ENCODE measurements at regions not wholly inside any gene's neighbourhood (a gene's known extent, or its start where the extent isn't known, plus 50 kb on each side); places are given as distances from the start of the nearest gene placed in this dataset.

DNA sequence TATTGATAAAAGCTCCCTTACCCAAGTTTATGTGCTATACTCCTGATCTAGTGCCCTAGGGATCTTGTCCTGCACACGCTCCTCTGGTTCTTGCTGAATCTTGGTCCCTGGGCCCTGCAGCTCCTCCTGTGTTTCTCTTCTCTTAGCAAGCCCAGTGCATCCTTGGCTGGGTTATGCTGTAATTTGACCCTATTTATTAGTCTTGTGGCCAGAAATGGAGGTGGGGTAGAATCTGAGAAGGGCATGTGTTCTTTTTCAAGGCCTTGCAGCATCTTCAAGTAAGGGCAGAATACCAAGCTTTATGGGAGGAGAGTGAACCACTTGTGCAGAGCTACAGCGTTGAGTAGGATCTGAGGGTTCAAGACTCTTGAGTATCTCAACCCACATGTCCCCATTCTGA lies 366.8 kb downstream of the FAM170A start:
- peak overlapping the region; percentile 15; the same call in 1 of the 2 replicates for H3K27ac ChIP-seq
- TF ChIP-seq, protein P1, sequence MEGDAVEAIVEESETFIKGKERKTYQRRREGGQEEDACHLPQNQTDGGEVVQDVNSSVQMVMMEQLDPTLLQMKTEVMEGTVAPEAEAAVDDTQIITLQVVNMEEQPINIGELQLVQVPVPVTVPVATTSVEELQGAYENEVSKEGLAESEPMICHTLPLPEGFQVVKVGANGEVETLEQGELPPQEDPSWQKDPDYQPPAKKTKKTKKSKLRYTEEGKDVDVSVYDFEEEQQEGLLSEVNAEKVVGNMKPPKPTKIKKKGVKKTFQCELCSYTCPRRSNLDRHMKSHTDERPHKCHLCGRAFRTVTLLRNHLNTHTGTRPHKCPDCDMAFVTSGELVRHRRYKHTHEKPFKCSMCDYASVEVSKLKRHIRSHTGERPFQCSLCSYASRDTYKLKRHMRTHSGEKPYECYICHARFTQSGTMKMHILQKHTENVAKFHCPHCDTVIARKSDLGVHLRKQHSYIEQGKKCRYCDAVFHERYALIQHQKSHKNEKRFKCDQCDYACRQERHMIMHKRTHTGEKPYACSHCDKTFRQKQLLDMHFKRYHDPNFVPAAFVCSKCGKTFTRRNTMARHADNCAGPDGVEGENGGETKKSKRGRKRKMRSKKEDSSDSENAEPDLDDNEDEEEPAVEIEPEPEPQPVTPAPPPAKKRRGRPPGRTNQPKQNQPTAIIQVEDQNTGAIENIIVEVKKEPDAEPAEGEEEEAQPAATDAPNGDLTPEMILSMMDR (IDR thresholded peaks at IDR 0.05) = no peak
- TF ChIP-seq ZFX (IDR thresholded peaks at IDR 0.05; ENCODE audit: borderline replicate concordance) = no peak

DNA sequence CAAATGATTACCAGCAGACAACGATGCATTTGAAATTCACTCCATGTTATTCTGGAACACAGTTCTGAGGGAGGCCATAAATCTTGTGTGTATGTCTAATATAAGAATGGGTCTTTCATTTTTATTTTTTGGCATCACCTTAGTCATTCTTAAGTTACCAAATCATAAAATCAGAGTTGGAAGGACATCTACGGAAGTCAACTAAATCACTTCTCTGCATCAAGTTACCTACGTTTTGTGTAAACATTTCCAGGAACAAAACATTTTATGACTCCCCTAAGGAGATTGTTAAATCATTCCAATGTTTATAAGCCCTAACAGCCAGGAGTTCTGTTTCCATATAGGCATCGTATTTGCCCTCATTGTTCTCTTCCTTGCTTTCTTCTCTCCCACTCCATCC lies 378.2 kb downstream of the FAM170A start:
- H3K27ac ChIP-seq = peak overlapping the region; percentile 88
- TF ChIP-seq, protein P1 (IDR thresholded peaks at IDR 0.05) = no peak
- no peak for TF ChIP-seq ZFX (IDR thresholded peaks at IDR 0.05; ENCODE audit: borderline replicate concordance)

DNA sequence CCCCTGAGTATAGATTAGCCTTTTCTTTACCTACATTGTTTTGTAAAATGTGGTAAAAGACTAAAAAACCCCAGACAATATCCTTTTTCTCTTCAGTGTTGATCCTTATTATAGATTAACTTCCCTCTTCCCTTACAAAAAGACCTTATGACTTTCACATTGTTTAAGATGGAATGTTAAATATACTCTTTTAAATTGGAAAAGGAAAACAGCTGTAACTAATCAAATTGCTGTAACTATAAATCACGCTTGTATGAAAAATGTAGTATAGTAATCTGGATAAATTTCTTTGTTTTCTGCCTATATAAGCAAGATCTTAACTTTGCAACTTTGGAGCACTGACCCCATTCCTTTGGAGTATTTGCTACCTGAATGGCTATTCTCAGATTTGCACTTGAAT lies 383.1 kb downstream of the FAM170A start:
- H3K27ac ChIP-seq = no peak overlapping the region
- no peak for TF ChIP-seq ZFX (IDR thresholded peaks at IDR 0.05; ENCODE audit: borderline replicate concordance)
- TF ChIP-seq, protein P1 (IDR thresholded peaks at IDR 0.05) = no peak

DNA sequence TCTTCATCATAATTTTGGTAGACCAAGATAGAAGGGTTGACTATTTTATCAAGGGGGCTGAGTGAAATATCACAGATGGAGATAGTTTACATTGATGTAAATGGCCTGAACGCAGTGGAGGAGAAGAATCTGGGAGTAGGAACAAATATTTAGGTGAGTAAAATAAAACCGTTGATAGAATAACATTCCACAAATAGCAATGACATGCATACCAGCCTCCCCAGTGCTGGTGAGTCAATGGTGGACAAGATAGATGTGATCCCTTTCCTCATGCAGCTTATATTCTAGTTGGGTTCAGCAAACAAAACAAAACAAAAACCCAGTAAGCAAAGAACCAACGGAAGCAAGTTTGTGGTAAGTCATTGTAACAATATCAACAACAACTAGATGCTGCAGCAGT lies 385.2 kb downstream of the FAM170A start:
- TF ChIP-seq ZFX (IDR thresholded peaks at IDR 0.05; ENCODE audit: borderline replicate concordance) = no peak
- TF ChIP-seq, protein P1 (IDR thresholded peaks at IDR 0.05) = no peak
- no peak overlapping the region for H3K27ac ChIP-seq

DNA sequence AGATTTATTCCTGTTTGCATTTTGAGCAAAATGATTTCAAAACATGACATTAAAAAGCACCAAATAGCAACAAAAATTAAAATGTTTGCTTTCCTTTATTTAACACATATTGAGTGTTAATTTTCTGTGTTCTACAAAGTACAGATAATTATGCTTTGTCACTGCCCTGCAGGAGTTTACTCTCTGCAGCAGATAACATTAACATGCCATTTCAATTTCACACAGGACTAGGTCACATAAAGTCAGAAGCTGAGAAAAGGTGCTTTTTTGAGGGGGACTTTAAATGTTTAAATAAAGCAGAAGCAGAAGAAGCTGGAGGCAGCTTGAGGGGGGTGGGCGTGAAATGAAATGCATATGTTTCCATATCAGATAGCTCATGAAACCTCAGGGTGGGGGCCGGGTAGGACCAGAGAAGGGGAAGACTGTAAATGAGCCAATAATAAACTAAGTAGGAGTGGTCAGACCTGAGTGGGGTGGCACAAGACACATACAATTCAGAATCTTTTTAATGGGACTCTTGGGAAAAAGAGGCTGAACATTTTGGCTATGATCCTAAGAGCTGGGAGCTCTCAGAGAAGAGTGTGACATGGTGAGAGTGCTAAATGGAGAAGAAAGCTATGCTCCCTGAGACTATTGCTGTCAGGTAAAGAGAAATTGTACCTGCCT lies 387.5 kb downstream of the FAM170A start:
- peak overlapping the region; percentile 17; the same call in 1 of the 2 replicates for H3K27ac ChIP-seq
- no peak for TF ChIP-seq ZFX (IDR thresholded peaks at IDR 0.05; ENCODE audit: borderline replicate concordance)
- TF ChIP-seq, protein P1 (IDR thresholded peaks at IDR 0.05) = no peak

DNA sequence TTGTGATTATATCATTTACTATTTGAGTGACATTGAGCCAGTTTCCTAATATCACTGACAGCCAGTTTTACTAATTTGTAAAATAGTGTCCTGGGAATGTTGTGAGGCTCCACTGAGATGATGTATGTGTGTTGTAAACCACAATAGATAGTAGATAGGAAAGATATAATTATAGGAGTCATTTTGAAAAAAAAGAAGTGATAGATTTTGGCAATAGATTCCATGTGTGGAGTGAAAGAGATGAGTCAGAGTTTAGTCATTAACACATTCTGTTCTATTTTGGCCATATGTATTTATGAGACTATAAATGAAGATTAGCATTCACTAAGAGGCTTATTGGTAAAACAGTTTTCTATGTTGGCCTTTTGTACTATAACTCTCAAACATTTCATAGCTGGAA lies 388.2 kb downstream of the FAM170A start:
- H3K27ac ChIP-seq = peak overlapping the region; percentile 17; the same call in 1 of the 2 replicates
- TF ChIP-seq, protein P1 (IDR thresholded peaks at IDR 0.05) = no peak
- no peak for TF ChIP-seq ZFX (IDR thresholded peaks at IDR 0.05; ENCODE audit: borderline replicate concordance)

DNA sequence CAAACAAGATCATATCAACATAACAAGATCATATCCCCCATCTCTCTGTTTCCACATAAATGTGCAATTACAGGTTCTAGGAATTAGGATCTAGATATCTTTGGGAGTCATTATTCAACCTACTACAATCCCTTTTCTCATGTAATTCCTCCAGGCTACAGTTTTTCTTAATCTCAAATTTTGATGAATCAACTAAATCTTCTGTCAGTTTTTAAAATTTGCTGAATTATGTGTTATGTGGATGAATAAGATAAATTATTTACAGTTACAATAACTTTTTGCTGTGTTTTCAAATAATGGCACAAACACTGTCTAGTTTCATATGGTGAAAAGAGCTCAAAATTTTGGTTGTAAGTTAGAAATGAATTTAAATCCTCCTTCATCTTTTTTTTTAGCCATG lies 405.8 kb downstream of the FAM170A start:
- no peak for TF ChIP-seq ZFX (IDR thresholded peaks at IDR 0.05; ENCODE audit: borderline replicate concordance)
- TF ChIP-seq, protein P1 (IDR thresholded peaks at IDR 0.05) = no peak

More for the DNA sequence above, 405.8 kb downstream of the FAM170A start:
- H3K27ac ChIP-seq = no peak overlapping the region

Measured in 22Rv1 (cell line).